ENCODE measurements at regions not wholly inside any gene's neighbourhood (a gene's known extent, or its start where the extent isn't known, plus 50 kb on each side); places are given as distances from the start of the nearest gene placed in this dataset.

DNA sequence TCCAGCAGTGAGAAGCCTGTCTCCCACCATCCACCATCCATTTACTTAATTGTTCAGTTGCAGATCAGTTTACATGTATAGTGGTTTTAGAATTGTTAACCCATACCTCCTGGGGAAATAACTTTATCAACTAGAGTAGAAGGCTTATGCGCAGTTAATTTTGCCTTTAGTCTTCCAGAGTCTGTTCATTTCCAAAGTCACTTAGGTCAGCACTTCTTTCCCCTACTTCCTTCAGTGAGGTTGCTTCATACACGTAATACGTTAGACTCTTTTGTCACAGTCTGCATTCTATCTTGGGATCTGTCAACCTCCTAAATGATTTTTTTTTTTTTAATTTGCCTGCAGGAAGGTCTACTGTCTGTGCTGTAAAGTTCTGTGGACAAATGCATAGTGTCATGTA, 495.6 kb upstream of the ISX start:
- Mint-ChIP-seq H3K36me3 (no peaks in the 10 kb centered on the region), H3K4me3 (no peak overlapping the region), H3K4me1 (no peaks in the 10 kb centered on the region), H3K27ac (no peak overlapping the region), H3K9me3 (no peaks in the 10 kb centered on the region), H3K27me3 (ENCODE audit: insufficient read depth, low read depth) (peaks cover 2% of the 10 kb centered on the region)
- TF ChIP-seq EZH2 (IDR thresholded peaks at IDR 0.05) (no peak), EZH2phosphoT487 (IDR thresholded peaks at IDR 0.05) (no peak)
- TF ChIP-seq, protein P1, sequence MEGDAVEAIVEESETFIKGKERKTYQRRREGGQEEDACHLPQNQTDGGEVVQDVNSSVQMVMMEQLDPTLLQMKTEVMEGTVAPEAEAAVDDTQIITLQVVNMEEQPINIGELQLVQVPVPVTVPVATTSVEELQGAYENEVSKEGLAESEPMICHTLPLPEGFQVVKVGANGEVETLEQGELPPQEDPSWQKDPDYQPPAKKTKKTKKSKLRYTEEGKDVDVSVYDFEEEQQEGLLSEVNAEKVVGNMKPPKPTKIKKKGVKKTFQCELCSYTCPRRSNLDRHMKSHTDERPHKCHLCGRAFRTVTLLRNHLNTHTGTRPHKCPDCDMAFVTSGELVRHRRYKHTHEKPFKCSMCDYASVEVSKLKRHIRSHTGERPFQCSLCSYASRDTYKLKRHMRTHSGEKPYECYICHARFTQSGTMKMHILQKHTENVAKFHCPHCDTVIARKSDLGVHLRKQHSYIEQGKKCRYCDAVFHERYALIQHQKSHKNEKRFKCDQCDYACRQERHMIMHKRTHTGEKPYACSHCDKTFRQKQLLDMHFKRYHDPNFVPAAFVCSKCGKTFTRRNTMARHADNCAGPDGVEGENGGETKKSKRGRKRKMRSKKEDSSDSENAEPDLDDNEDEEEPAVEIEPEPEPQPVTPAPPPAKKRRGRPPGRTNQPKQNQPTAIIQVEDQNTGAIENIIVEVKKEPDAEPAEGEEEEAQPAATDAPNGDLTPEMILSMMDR (IDR thresholded peaks at IDR 0.05): no peak
- Histone ChIP-seq H3K9me3 (ENCODE audit: low read depth) (no peaks in the 10 kb centered on the region), H3K4me1 (no peaks in the 10 kb centered on the region), H3K9ac (no peak overlapping the region), H3K79me2 (ENCODE audit: low read depth) (no peaks in the 10 kb centered on the region), H3F3A (ENCODE audit: low read depth) (no peaks in the 10 kb centered on the region), H3K27ac (no peak overlapping the region), H3K36me3 (no peaks in the 10 kb centered on the region), H3K4me3 (no peak overlapping the region), H4K20me1 (ENCODE audit: low read depth) (no peaks in the 10 kb centered on the region), H2AFZ (replicated peaks) (no peak overlapping the region), H3K4me2 (no peak overlapping the region), H3K27me3 (no peaks in the 10 kb centered on the region)
- no peak for DNase-seq (ENCODE audit: low spot score)

GRCh38 chr22:34579519-34579918, 486.4 kb upstream of the ISX start:
- H3K9ac ChIP-seq: no peak overlapping the region
- no peak overlapping the region for H3K27ac Mint-ChIP-seq
- H3K27me3 Mint-ChIP-seq (ENCODE audit: insufficient read depth, low read depth): no peaks in the 10 kb centered on the region
- H3K36me3 ChIP-seq: no peaks in the 10 kb centered on the region
- no peaks in the 10 kb centered on the region for H3K4me1 ChIP-seq
- no peak for DNase-seq (ENCODE audit: low spot score)
- no peak overlapping the region for H3K4me3 Mint-ChIP-seq
- no peak overlapping the region for H3K4me2 ChIP-seq
- H2AFZ ChIP-seq (replicated peaks): no peak overlapping the region
- H4K20me1 ChIP-seq (ENCODE audit: low read depth): no peaks in the 10 kb centered on the region
- H3K4me3 ChIP-seq: no peak overlapping the region
- H3K27ac ChIP-seq: no peak overlapping the region
- TF ChIP-seq EZH2 (IDR thresholded peaks at IDR 0.05) (no peak), EZH2phosphoT487 (IDR thresholded peaks at IDR 0.05) (no peak)
- TF ChIP-seq, protein P1 (IDR thresholded peaks at IDR 0.05): no peak
- H3K9me3 Mint-ChIP-seq: no peaks in the 10 kb centered on the region
- H3K36me3 Mint-ChIP-seq: no peaks in the 10 kb centered on the region
- H3K9me3 ChIP-seq (ENCODE audit: low read depth): no peaks in the 10 kb centered on the region
- H3K27me3 ChIP-seq: no peaks in the 10 kb centered on the region
- no peaks in the 10 kb centered on the region for H3K4me1 Mint-ChIP-seq
- H3K79me2 ChIP-seq (ENCODE audit: low read depth): no peaks in the 10 kb centered on the region
- H3F3A ChIP-seq (ENCODE audit: low read depth): no peaks in the 10 kb centered on the region

- no peaks in the 10 kb centered on the region for H3K9me3 Mint-ChIP-seq
- H3K27ac Mint-ChIP-seq: no peak overlapping the region
Observed at GRCh38 chr22:34587357-34588356, 478.3 kb upstream of the ISX start.

More at GRCh38 chr22:34587357-34588356, 478.3 kb upstream of the ISX start:
- Histone ChIP-seq H3K27ac (no peak overlapping the region), H3K79me2 (ENCODE audit: low read depth) (no peaks in the 10 kb centered on the region), H3K36me3 (no peaks in the 10 kb centered on the region), H3K9me3 (ENCODE audit: low read depth) (no peaks in the 10 kb centered on the region), H3K4me2 (no peak overlapping the region), H3K27me3 (no peaks in the 10 kb centered on the region), H3K9ac (no peak overlapping the region), H4K20me1 (ENCODE audit: low read depth) (no peaks in the 10 kb centered on the region), H2AFZ (replicated peaks) (no peak overlapping the region), H3F3A (ENCODE audit: low read depth) (no peaks in the 10 kb centered on the region), H3K4me1 (no peaks in the 10 kb centered on the region), H3K4me3 (no peak overlapping the region)
- Mint-ChIP-seq H3K4me1 (no peaks in the 10 kb centered on the region), H3K36me3 (no peaks in the 10 kb centered on the region), H3K4me3 (no peak overlapping the region), H3K27me3 (ENCODE audit: insufficient read depth, low read depth) (peaks cover 4% of the 10 kb centered on the region)
- no peak for DNase-seq (ENCODE audit: low spot score)
- TF ChIP-seq, protein P1 (IDR thresholded peaks at IDR 0.05): no peak
- TF ChIP-seq EZH2phosphoT487 (IDR thresholded peaks at IDR 0.05): no peak
- no peak for TF ChIP-seq EZH2 (IDR thresholded peaks at IDR 0.05)
